Mononuclear cell (primary cell): ENCODE measurements at regions not wholly inside any gene's neighbourhood (a gene's known extent, or its start where the extent isn't known, plus 50 kb on each side); places are given as distances from the start of the nearest gene placed in this dataset.

Experiments
- H3K27me3 ChIP-seq: 2 replicates; pipeline ENCODE4 v1.6.0; 2011; ENCODE audit warnings: low read length, control low read depth; ENCODE audit not compliant: insufficient read depth
- H3K4me1 ChIP-seq: 2 replicates; pipeline ENCODE4 v1.5.1; 2011; ENCODE audit warnings: mild to moderate bottlenecking, low read length, control low read depth; ENCODE audit not compliant: insufficient read depth
- H3K4me3 ChIP-seq: 2 replicates; pipeline ENCODE4 v1.5.1; 2011; ENCODE audit warnings: mild to moderate bottlenecking, low read length, moderate library complexity
- H3K9me3 ChIP-seq: 2 replicates; pipeline ENCODE4 v1.5.1; 2011; ENCODE audit warnings: low read depth, mild to moderate bottlenecking, control low read depth, low read length

DNA sequence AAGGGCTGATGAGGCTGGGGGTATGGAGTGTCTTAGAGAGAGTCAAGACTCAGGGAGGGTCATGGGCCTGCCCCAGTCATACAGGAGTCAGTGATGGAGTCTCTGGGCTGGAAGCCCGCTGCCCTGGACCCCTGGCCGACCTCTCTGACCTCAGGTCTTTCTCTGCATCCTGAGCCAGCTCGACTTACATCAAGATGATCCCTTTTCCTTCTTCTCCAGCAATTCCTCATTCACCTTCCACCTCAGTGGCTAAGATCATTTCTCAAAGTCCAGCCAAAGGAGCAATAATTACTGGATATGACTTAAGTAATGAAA, 308.6 kb downstream of the MATN1 start:
- no peaks in the 10 kb centered on the region for H3K4me1 ChIP-seq
- H3K9me3 ChIP-seq = no peaks in the 10 kb centered on the region
- no peak overlapping the region for H3K4me3 ChIP-seq

DNA sequence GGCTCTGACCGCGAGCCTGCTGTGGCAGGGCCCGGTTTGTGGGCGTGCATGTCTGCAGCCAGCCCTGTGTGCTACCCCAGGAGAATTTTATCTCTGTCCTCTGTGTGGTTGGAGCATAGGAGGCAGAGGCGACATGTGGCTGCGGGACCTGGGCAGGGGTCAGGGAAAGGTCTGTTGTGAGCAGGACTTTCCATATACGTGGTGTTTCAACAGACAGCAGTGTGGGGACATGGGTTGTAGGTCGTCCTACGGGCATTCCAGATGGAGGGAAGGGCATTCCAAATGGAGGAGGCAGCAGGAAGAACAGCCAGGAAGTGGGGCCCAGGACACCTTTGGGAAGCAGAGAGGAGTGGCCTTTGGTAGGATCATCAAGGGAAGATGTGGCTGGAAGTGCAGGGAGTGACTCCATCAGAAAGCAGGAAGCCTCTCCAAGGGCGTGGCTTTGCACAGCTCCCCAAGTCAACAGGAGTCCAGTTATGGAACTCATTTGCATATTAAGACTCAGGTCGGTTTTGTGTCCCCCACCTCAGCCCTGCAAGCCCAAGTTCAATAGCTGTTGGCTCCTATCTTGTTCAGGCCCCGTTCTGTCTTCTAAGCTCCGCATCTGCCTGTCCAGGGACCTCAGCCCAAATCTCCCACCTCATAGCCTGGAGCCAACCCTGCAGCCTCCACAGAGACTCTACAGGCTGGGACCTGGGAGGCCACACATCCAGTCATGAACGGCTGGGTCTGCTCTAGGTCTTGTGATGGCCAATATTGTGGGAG, 309.1 kb downstream of the MATN1 start:
- Histone ChIP-seq H3K4me3 (no peak overlapping the region), H3K4me1 (no peaks in the 10 kb centered on the region)

More for the DNA sequence above, 308.6 kb downstream of the MATN1 start:
- no peaks in the 10 kb centered on the region for H3K27me3 ChIP-seq

DNA sequence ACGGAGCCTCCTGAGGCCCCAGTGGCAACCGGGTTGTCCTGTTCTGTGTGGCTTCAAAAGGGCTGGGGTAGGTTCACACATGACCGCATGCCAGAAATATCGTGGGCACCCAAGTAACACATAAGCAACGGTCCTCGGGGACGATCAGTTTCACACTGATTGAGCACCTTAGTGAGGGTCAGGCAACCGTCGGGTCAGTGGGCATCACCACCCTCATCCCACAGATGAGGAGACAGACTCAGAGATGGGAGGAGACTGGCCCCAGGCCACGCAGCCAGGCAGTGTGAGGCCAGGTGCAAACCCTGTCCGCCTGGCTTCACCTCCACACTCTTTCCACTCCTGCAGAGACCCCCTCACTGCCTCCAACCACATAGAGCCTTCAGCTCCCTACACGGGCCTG, 309.8 kb downstream of the MATN1 start:
- Histone ChIP-seq H3K27me3 (no peaks in the 10 kb centered on the region), H3K4me3 (no peak overlapping the region), H3K9me3 (no peaks in the 10 kb centered on the region), H3K4me1 (no peaks in the 10 kb centered on the region)

More for the DNA sequence above, 309.1 kb downstream of the MATN1 start:
- Histone ChIP-seq H3K9me3 (no peaks in the 10 kb centered on the region), H3K27me3 (no peaks in the 10 kb centered on the region)

DNA sequence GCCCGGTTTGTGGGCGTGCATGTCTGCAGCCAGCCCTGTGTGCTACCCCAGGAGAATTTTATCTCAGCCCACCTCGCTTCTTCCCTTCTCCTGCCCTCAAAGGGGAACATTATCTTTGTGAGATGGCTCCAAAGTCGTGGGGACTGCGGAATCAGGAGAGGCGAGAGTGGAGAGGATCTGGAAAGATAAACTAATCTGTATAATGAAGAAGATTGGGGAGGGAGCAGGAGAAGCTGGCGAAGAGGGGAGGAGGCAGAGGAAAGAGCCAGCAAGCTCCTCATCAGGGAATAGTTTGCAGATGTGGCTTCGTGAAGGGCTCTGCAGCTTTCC, 310.3 kb downstream of the MATN1 start:
- H3K4me3 ChIP-seq = no peak overlapping the region
- H3K27me3 ChIP-seq = no peaks in the 10 kb centered on the region
- no peaks in the 10 kb centered on the region for H3K4me1 ChIP-seq
- H3K9me3 ChIP-seq = no peaks in the 10 kb centered on the region

DNA sequence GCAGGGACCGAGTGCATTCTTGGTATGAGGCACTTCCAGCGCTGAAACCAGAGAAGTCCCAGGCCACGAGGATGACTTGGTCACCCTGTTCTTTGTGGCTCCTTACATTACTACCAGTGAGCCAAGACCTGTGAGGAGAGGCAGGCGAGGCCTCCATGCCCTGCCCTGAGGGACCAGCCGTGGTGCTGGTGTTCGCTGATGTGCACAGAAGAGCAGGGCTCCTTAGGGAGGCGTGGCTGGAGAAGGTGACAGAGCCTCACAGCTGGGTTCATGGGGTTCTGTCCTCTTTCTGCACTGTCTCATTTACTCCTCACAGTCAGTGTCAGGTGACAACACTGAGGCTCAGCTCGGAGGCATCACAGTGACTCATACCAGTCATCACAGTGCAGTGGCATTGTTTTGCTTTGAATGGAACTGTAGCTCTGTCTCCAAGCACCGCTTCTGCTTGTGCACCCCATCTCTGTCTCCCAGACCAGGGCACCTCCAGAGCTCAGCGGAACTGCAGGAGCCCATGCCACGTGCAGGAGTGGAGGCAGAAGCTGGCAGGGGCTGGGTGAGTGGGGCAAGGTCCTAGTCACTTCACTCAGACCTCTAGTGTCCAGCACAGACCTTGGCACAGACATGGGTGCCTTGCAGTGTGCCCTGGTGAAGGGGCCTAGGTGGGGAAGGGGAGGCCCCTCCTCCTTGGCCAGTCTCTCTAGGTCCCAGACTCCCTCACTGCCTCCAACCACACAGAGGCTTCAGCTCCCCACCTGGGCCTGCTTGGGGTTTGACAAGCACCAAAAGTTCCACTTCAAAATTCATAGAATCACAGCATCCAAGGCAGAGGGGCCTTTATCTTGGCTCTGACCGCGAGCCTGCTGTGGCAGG, 310.9 kb downstream of the MATN1 start:
- Histone ChIP-seq H3K9me3 (no peaks in the 10 kb centered on the region), H3K4me1 (no peaks in the 10 kb centered on the region), H3K27me3 (no peaks in the 10 kb centered on the region), H3K4me3 (no peak overlapping the region)

DNA sequence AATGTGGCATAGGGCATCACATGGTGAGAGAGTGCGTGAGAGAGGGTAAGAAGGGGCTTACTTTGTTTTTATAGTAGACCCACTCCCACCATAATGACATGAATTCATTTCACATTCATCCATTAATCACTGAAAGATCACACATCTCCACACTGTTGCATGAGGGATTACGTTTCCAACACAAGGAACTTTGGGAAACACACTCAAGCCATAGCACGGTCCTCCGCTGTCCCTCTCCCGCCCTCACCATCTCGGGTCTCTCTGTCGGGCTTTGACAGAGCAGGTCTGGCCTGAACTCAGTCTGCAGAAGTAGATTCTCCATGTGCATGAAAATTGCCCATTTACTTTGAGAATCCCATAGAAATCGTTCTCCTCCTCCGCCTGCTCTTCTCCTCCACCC, 312.2 kb downstream of the MATN1 start:
- Histone ChIP-seq H3K27me3 (no peaks in the 10 kb centered on the region), H3K4me1 (no peaks in the 10 kb centered on the region), H3K4me3 (no peak overlapping the region), H3K9me3 (no peaks in the 10 kb centered on the region)

DNA sequence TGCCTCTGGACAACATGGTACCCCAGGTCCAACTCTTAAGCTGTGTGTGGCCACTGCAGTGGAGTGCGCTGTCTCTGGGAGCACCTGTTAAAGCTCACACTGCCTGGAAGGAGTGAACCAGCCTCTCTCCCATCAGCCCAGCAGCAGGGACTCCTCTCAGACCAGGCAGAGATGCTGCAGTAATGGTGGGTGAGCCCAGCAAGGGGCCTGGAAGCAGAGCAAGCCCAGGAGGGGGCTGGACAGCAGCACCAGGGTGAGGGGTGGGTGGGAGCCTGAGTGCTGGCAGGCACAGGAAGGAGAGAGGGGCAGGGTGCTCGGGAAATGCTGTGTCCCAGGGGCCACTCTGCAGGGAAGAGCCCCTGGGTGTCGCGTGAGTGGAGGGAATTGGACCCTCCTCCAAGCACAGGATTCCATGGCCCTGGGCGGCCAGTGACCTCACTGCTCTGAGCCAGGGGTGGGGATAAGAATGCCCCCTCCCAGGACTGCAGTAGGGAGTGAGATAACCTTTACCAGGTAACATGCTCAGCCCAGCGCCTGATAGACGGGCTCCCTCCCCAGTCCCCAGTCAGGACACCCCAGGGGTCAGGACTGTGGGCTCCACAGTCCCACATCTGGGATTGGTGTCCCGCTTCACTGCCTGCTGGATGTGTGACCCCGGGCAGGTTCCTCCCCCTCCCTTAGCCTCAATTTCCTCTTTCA, 313.1 kb downstream of the MATN1 start:
- H3K4me1 ChIP-seq = no peaks in the 10 kb centered on the region
- H3K9me3 ChIP-seq = no peaks in the 10 kb centered on the region
- no peaks in the 10 kb centered on the region for H3K27me3 ChIP-seq
- no peak overlapping the region for H3K4me3 ChIP-seq

DNA sequence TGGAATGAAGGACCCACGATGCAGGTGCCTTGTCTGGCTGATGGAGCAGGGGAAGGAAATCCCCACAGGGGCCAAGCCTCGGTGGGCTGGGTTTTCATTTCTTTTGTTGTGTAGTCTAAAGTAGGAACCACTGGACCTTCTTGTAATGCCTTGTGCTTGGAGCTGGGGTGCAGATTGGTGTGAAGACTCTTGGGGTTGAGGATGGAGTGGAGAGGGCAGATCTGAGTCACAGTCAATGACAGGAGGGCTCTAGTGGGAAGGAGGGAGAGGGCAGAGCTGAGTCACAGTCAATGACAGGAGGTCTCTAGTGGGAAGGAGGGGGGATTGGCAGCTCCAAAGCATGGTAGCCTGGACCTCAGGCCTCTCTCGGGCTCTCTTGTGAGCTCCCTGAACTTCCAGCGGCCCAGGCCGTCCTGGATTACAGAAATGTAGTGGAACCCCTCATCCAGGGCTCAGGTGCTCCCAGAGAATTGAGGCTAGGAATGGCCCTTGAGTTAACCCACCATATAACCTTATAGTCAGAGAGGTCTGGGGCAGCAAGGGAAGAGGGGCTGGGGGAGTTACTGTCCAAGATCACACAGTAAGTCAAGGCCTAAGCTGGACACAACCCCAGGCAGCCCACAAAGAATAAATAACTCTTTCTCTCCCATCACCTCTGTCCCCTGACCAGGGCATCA, 313.8 kb downstream of the MATN1 start:
- Histone ChIP-seq H3K4me3 (no peak overlapping the region), H3K27me3 (no peaks in the 10 kb centered on the region), H3K9me3 (no peaks in the 10 kb centered on the region), H3K4me1 (no peaks in the 10 kb centered on the region)

DNA sequence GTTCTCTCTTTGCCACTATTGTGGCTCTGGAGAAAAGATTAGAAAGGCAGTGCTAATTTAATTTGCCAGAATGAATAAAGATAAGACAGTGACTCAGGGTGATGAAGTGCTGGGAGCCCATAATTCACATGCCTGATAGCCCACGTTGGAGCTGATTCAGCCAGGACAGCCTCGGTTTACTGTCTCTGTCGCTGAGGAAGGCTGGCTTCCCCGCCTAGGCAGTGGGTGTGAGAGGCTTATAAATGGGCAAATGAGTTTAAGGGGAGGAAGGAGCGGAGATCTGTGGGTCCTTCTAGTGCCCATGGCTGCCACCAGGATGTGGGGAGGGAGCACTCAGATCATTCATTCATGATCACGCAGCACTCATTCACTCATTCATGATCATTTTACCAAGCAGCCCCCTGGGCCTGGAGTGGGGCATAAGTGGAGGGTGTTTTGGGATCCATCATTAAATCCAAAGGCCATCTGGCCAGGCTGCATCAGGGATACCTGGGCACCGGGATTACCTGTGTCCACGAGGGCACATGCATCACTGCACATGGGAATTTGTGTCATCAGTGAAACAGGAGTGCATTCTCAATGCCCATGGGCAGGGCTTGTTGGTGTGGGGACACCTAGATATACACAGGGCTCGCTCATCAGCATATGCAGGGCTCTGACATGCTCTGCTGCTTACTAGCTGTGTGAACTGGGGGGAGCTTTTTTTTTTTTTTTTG, 315.4 kb downstream of the MATN1 start:
- no peaks in the 10 kb centered on the region for H3K4me1 ChIP-seq
- H3K9me3 ChIP-seq = no peaks in the 10 kb centered on the region
- no peaks in the 10 kb centered on the region for H3K27me3 ChIP-seq
- H3K4me3 ChIP-seq = no peak overlapping the region

DNA sequence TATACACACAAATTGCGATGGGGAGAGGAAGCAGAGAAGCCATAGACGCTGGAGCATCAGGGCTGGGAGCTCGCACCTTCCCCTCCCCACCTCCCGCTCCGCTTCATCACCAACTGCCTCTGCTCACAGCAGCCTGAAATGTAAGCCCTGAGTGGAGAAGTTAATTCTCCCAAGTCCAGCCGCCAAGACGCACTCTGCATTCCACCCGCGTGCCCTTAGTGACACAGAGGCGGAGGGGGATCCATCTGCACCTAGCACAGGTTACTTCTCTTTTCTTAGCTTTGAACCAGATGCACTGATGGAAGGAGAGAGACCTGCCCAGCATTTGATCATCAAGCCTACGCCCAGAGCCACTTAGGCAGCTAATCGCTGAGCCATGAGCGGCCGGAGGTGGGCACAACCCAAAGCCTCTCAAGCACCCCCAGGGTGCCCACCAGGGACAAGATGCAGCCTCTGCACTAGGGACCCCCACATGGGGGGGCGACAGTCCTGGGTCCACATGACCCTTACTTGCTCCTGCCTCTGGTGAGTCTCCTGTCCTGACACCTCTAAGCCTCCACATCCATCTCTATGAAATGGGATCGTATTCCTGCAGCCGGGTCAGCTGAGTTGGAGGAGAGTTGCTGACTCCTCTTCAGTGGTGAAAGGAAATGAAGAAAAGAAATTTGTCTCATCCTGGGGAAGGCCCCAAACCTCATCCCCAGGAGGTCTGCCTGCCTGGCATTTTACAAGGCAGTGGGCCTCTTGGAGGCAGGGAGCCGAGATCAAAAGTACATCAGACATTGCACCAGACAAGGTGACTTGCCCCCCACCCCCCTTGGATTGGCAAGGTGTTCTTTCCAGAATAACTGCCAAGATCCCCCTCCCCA, 316.2 kb downstream of the MATN1 start:
- H3K4me3 ChIP-seq = no peak overlapping the region
- no peaks in the 10 kb centered on the region for H3K4me1 ChIP-seq
- no peaks in the 10 kb centered on the region for H3K9me3 ChIP-seq
- no peaks in the 10 kb centered on the region for H3K27me3 ChIP-seq

DNA sequence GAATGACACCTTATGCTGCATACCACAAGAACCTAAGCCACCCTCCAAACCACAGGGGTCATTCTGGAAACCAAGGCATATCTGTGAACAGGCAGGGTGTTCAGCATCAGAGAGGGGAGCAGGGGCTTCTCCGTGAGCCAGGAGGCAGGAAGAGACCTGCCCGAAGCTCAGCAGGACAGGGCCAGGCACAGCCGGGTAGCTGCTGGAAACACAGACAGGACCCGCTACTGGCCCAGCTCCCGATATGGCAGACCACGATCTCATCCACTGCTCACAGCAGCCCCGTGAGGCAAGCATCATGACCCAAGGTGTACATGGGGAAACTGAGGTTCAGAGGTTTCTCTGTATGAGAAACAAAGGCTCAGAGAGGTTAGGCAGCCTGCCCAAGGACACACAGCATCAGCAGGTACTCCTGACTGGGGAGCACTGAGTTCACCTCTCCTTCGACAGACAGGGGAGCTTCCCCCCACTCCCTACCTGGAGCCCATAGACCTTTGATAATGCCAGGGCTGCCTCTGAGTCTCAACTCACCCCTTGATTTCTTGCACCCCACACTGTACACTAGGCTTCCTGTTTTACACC, 317.7 kb downstream of the MATN1 start:
- Histone ChIP-seq H3K4me1 (no peaks in the 10 kb centered on the region), H3K9me3 (no peaks in the 10 kb centered on the region), H3K27me3 (no peaks in the 10 kb centered on the region), H3K4me3 (no peak overlapping the region)

DNA sequence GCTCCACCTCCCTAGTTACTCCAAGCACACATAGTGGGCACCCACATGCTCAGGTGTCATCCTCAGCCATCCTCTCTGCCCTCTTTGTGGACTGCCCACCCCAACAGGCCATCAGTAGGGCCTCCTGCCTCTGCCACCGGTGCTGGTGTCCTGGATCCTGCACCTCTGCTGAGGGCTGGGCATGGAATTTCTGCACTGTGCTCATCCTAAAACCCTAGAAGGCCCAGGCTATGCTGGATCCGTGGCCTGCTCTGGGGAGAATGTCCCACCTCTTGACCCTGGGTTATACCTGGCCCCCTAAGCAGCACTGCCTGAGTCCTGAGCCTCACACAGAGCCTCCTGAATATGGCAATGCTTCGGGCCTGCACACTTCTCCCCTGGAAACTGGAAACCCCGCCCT, 318.3 kb downstream of the MATN1 start:
- Histone ChIP-seq H3K4me1 (no peaks in the 10 kb centered on the region), H3K9me3 (no peaks in the 10 kb centered on the region), H3K27me3 (no peaks in the 10 kb centered on the region), H3K4me3 (no peak overlapping the region)

DNA sequence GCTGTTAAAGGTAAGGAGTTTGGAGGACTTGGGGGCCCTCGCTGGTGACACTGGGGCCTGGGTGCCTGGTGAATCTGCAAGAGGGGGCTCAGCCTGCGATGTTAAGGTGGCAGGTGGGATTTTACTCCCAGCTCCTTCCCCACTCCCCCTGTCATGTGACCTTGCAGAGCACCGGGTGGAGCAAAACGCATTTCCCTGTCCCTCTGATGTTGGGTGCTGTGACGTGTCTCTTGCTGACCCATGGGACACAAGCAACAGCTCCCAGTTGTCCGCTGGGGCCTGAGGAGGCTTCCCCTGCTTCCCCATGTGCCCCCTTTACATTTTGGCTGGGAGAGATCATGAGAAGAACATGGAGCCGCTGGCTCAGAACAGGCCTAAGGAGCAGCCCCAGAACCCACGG, 319.0 kb downstream of the MATN1 start:
- H3K9me3 ChIP-seq = no peaks in the 10 kb centered on the region
- H3K27me3 ChIP-seq = no peaks in the 10 kb centered on the region
- no peak overlapping the region for H3K4me3 ChIP-seq
- H3K4me1 ChIP-seq = no peaks in the 10 kb centered on the region
